ENCODE measurements at regions not wholly inside any gene's neighbourhood (a gene's known extent, or its start where the extent isn't known, plus 50 kb on each side); places are given as distances from the start of the nearest gene placed in this dataset.
"Not testable (repeated sequence)": the region's sequence is repeated elsewhere in the genome, so short reads cannot be mapped to it uniquely, and the experiment has no call there.

DNA sequence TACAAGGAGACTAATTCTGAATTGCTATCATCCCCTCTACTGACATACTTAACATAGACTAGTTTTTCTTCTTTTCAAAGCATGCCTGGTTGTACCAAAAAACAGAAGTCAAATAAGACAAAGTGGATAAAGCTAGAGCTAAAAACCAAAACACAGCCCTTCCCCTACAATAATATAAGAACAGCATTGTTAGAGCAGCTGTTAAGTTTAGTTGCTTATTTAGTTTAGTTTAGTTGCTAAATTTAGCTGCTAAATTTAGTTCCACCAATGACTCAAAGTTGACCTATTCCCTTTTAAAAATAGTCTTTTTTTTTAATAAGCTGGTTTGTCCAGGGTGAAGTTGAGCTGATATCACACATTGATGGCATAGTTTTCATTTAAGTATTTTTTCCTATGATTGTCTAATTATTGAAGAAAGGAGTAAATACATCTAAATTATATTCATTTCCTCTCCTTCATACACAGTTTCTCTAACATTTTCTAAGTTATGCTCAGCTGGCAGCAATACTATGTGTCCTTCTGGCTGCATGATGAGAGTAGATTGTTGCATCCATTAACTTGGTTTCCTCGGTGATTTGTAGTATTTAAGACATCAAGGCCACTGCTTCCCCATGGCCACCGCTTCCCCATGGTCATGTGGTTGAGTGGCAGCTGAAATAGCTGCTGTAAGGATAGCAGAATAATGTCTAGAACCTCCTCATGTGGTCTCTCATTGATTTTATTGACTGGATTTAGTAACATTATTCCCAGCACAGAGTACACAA is 718.6 kb upstream of the NECTIN3 start:
- 81 to 95% methylated on average over 2 of the region's 2 CpGs for WGBS, 2 donors

GRCh38 chr3:110362751-110363150 is 708.9 kb upstream of the NECTIN3 start:
- Histone ChIP-seq H3K27me3 (no peaks in the 10 kb centered on the region), H3K9me3 (no peaks in the 10 kb centered on the region), H3K27ac (no peak overlapping the region), H3K4me3 (replicated peaks in 1 of 3) (no peak overlapping the region), H3K4me1 (no peaks in the 10 kb centered on the region), H3K36me3 (no peaks in the 10 kb centered on the region)
- DNase-seq: no peak
- intact Hi-C loops (cut with DNase I): no loop called here
- TF ChIP-seq POLR2A (IDR thresholded peaks at IDR 0.05) (no peak), CTCF (IDR thresholded peaks at IDR 0.05) (no peak)

More for the DNA sequence above, 718.6 kb upstream of the NECTIN3 start:
- no peaks in the 10 kb centered on the region for H3K9me3 ChIP-seq
- H3K4me3 ChIP-seq (replicated peaks in 1 of 3): no peak overlapping the region
- DNase-seq: no peak
- H3K36me3 ChIP-seq: no peaks in the 10 kb centered on the region
- no peaks in the 10 kb centered on the region for H3K4me1 ChIP-seq
- TF ChIP-seq POLR2A (IDR thresholded peaks at IDR 0.05) (no peak), CTCF (IDR thresholded peaks at IDR 0.05) (no peak)
- no peak overlapping the region for H3K27ac ChIP-seq
- H3K27me3 ChIP-seq: no peaks in the 10 kb centered on the region
- intact Hi-C loops (cut with DNase I): no loop called here

DNA sequence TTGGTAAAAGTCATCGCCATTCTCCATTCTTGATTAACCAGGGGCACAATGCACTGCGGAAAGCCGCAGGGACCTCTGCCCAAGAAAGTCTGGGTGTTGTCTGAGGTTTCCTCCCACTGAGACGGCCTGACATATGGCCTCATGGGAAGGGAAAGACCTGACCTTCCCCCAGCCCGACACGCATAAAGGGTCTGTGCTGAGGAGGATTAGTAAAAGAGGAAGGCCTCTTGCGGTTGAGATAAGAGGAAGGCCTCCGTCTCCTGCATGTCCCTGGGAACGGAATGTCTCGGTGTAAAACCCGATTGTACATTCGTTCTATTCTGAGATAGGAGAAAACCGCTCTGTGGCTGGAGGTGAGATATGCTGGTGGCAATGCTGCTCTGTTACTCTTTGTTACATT is 704.3 kb upstream of the NECTIN3 start:
- not testable (repeated sequence) for H3K4me1 ChIP-seq

GRCh38 chr3:110375751-110376518 is 695.7 kb upstream of the NECTIN3 start:
- TF ChIP-seq CTCF (IDR thresholded peaks at IDR 0.05) (no peak), POLR2A (IDR thresholded peaks at IDR 0.05) (no peak)
- DNase-seq: no peak
- no peaks in the 10 kb centered on the region for H3K9me3 ChIP-seq
- intact Hi-C loops (cut with DNase I): no loop called here
- H3K27ac ChIP-seq: no peak overlapping the region
- no peaks in the 10 kb centered on the region for H3K27me3 ChIP-seq
- H3K4me1 ChIP-seq: no peaks in the 10 kb centered on the region
- H3K4me3 ChIP-seq (replicated peaks in 1 of 3): no peak overlapping the region
- H3K36me3 ChIP-seq: no peaks in the 10 kb centered on the region
- 85% methylated on average over 4 of the region's 4 CpGs for WGBS, 2 donors

More for the DNA sequence above, 704.3 kb upstream of the NECTIN3 start:
- DNase-seq; H3K4me3 ChIP-seq (replicated peaks in 1 of 3); intact Hi-C loops (cut with DNase I); H3K27ac ChIP-seq; H3K9me3 ChIP-seq; H3K36me3 ChIP-seq; H3K27me3 ChIP-seq: not testable (repeated sequence)
- 94 to 96% methylated on average over 13 of the region's 13 CpGs for WGBS, 2 donors

DNA sequence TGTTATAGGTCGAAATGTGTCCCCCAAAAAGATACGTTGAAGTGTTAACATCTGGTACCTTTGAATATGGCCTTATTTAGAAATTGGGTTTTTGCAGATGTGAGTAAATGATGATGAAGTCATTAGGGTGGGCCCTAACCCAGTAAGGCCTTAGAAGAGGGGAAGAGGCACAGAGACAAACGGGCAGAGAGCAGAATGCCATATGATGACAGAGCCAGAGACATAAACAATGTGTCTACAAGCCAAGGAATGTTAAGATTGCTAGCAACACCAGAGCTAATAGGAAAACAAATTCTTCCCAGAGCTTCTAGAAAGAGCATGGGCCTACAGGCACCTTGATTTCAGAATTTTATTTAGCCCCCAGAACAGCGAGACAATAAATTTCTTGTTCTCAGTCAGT is 693.1 kb upstream of the NECTIN3 start:
- Histone ChIP-seq H3K9me3 (no peaks in the 10 kb centered on the region), H3K4me3 (replicated peaks in 1 of 3) (no peak overlapping the region), H3K4me1 (no peaks in the 10 kb centered on the region), H3K27me3 (no peaks in the 10 kb centered on the region), H3K27ac (no peak overlapping the region), H3K36me3 (no peaks in the 10 kb centered on the region)
- 86 to 91% methylated on average over 4 of the region's 4 CpGs for WGBS, 2 donors
- TF ChIP-seq POLR2A (IDR thresholded peaks at IDR 0.05) (no peak), CTCF (IDR thresholded peaks at IDR 0.05) (no peak)
- DNase-seq: no peak
- intact Hi-C loops (cut with DNase I): no loop called here
